NCI-H2029 treated with DMSO at 0.1 percent for 48 hours (cell line): ENCODE measurements at regions not wholly inside any gene's neighbourhood (a gene's known extent, or its start where the extent isn't known, plus 50 kb on each side); places are given as distances from the start of the nearest gene placed in this dataset.

Experiments used
- DNase-seq: peaks from one replicate; lab custom pipeline; 2025; lab: John Stamatoyannopoulos, UW

DNA sequence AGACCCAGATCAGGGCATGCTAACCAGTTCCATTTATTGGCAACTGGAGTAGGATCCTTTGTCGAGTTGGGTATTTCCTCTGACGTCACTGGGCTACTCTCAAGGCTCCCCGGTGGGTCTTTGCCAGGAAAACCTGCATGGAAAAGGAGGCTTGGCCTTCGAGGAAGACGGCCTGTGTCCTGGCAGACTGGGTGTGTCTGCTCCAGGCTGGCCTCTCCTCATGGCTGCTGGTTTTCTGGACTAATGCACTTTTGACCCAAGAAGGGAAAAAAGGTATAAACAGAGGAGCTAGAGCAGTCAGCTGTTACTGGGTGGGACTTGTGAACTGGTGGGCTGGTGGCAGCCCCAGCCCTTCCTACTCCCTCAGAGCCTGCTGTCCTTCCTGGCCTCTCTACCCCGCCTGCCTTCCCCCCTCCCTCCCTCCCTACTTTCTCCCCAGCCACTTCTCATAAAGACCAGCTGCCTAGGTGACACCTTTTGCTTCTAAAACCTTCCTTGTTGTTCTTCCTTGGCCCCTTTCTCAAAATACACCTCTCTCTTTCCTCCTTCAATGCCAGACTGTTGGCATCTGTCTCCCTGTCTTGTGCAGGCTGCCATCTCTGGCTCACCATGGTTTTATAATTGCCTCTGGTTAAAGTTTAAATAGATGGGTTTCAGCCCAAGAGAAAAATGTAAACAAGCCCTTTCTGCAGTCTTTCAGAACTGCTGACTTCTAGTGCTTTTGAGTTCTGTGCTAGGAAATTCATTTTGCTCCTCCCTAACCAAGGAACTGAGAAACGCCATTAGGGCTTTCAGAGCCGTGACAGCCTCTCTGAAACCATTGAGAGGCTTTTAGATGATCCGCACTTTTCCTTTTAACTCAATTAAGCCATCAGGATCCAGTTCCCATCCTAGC lies 101.8 kb upstream of the MKLN1 start:
- no peak for DNase-seq

DNA sequence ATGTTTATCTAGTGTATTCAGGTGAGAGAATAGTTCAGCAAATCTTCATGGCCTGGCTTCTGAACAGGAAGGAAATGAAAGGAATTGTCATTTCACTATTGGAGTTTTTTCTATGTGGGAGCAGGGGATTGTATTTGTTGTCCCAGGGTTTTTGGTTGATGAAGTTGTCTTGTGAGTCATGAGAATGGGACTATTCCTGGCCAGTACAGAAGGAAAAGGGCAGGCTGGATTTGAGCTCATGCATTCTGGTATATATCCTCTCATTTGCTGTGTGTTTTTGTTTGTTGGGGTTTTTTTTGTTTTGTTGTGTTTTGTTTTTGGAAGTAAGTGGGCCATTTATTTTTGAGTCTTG lies 101.2 kb upstream of the MKLN1 start:
- DNase-seq, result no peak

DNA sequence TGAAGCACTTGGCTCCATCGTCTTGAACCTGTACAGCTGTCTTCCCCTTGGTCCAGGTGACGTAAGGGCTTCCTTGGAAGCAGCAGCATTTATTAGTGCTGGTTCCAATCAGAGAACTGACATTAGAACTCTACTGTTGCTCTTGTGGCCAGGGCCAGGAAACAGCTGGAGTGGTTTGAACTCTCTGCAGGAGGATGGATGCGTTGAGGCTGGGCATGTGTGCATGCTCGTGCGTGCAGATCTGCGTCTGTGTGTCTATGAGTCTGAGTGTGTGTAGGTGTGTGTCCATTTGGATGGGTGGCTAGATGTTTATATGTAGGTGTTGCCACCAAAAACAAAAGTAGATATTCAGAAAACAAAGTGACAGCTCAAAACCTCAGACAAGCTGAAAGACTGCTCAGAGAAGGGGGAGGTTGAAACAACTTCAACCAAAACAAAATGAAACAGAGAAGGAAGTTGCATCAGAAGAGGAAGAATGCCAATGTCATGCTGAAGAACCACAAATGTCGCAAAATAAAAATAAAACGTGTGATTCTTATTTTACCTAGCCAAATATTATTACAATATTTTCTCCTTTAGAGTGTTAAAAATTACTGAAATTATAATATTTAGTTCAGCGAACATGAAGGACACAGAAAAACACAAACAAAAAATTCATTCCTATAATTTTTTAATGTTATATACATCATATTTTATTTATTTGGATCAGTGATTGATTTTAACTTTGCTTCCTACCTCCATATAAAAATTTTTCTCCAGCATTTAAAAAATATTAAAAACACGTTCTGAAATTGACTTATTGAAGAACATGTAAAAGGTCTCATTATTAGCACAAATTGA lies 96.1 kb upstream of the MKLN1 start:
- no peak for DNase-seq

DNA sequence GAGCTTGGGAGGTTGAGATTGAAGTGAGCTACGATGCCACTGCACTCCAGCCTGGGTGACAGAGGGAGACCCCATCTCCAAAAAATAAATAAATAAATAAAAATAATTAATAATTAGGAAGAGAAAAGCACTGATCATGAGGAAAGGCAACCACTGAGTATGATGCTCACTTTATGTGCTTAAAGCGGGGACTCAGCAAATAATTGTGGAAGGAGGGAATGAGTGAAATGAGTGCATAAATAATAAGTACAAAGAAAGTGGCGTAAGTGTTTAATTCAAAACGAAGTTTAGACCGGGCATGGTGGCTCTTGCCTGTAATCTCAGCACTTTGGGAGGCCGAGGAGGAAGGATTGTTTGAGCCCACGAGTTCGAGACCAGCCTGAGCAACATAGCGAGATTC lies 94.9 kb upstream of the MKLN1 start:
- DNase-seq, result no peak

DNA sequence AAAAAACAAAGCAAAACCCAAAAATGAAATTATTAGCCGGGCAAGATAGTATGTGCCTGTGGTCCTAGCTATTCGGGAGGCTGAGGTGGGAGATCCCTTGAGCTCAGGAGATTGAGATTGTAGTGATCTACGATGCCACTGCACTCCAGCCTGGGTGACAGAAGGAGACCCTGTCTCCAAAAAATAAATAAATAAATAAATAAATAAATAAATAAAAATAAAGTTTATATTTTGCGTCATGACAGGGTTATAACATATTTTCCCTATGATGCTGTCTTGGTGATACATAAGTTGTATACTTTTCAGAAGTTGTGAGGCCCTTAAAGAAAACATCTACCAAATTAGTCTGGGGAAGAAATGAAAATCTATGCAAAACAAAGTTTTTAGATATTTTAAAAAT lies 94.5 kb upstream of the MKLN1 start:
- DNase-seq, result no peak

DNA sequence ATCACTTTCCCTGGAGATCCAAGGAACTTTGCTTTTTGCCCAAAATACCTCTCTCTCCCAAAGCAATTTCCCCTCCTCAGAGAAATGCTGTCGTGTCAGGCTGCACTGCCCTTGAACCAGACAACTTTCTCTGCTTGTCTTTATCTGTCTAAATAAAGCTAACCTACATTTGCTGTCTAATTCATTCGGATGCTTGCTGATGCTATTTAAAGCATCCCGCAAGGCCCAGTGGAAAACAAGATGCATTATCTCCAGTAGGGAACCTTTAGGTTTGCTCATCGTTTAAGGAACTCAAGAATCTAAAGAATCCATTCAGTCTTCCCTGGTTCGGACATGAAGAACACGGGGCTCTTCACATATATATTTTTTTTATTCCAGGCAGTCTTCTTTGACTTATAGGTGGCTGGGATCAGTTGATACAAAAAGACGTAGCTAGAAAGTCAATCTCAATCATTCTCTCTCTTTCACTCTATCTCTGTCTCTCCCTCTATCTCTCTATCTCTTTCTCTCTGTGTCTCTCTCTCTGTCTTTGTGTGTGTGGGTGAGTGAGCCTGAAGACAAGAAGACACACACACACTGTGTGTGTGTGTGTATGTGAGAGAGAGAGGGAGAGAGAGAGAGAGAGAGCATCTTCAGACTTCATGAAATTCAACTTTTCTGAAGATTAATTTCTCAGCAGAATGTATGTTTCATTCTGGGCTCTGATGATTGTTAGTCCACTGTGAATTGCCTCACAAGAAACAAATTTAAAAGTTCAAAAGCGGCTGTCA lies 92.8 kb upstream of the MKLN1 start:
- DNase-seq, result no peak

DNA sequence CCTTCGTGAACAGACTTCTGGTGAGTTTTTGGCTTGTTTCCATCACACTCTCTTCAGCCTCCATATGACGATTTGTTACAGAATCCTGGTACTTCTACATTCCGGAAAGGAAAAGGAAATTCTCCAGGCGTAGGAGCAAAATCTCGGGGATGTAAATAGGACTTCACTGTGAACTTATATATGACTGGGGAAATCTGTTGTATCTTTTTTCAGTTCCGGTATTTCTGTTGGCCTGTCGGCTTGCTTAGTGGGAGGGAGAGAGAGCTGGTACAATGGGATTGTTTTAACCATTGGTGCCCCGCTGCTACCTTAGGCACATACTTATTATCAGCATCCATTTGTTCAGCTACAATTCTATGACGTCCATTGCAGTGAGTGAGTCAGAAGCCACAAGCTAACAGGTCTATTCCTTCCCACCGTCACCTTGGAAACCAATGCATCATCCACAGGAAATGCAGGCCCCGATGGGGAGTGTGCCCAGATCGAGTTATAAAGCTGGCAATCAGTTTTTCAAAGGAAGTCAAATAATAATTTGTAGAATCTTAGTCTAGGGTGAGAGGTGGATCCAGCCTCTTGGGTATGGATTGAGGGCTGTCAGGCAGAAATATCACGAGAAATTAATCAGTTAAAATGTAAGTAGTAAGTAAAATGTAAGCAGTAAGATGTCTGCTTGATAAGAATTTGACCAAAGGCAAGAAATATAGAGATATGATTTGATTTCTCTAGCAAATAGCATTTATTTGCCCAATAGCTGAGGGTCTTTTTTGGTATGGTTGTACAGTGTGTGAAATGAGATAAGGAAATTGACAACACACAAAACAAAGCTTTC lies 92.0 kb upstream of the MKLN1 start:
- DNase-seq, result no peak

DNA sequence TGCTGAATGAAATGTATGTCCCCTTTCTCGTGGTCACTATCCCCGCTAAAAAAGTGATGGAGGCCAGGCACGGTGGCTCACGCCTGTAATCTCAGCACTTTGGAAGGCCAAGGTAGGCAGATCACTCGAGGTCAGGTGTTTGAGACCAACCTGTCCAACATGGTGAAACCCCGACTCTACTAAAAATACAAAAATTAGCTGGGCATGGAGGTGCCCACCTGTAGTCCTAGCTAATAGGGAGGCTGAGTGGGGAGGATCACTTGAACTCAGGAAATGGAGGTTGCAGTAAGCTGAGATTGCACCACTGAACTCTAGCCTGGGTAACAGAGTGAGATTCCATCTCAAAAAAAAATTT lies 91.4 kb upstream of the MKLN1 start:
- no peak for DNase-seq

DNA sequence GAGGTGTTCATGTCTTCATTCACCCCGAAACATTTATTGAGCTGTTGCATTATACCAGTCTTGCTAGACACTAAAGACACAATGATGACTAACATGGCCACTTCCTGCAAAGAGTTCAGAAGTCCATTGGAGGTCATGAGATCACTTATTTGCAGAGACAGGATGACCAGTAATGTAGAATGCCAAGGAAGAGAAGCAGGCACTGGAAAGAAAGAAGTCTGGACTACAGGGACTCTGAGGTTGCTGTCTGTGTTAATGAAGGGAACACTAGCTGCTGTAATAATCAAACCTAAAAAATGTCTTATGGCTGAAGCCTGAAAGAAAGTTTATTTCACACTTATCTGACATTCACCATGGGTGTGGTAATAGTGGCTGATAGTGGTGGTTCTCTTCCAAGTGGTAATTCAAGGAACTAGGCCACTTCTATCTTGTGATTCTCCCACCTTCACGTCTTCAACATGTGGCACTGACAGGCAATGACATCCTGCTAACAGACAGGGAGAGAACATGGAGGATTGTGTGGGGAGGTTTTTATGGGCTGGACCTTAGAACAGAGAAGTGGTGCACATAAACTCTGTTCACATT lies 89.2 kb upstream of the MKLN1 start:
- DNase-seq, result no peak

DNA sequence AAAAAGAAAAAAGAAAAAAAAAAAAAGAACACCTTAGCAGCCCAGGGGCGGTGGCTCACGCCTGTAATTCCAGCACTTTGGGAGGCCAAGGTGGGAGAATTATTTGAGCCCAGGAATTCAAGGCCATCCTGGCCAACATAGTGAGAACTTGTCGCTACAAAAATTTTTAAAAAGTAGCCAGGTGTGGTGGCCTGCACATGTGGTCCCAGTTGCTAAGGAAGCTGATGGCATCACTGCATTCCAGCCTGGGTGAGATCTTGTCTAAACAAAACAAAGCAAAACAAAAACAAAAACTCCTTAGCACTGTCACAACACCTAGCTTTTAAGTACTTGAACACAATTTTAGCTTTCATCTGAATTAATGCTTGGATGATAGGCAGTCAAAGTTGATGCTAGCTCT lies 86.3 kb upstream of the MKLN1 start:
- no peak for DNase-seq

DNA sequence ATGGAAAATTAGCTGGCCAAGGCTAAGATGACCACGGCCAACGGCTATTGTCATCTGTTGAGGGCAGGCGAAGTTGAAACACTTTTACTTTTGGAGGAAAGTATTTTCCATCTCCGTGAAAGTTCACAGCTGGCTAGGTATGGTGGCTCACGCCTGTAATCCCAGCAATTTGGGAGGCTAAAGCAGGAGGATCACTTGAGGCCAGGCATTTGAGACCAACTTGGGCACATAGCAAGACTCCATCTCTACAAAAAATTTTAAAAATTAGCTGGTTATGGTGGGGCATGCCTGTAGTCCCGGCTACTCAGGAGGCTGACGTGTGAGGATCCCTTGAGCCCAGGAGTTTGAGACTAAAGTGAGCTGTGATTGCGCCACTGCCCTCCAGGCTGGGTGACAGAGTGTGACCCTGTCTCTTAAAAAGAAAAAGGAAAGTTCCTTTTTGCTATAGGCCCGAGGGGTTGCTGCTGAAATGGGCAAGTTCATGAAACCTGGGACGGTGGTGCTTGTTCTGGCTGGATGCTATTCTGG lies 85.5 kb upstream of the MKLN1 start:
- DNase-seq, result no peak

DNA sequence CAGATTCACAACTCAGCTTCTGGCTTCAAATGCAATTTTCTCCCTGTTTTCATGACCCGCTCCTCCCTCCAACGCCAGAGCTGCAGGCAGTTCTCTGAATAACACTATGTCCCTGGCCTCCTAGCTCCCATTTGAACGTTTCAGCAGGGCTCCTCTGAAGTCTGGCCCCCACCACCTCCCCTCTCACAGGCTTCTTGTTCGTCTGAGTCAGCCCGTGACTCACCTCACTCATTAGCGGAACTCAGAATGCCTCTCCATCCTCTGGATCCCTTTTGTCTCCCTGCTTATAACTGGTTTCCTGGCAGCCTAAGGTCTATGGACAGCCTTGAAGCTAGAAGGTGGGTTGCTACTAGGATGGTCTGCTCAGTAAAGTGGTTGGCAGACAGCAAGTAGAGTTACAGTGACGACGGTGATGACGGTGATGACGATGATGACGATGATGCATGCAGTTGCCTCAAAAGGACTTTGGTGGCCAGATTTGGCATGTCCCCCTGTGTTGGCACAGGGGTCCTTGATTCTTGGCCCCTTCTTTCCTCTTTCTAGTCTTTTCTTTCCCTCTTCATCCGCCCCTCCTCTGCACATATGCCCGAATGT lies 83.3 kb upstream of the MKLN1 start:
- no peak for DNase-seq

DNA sequence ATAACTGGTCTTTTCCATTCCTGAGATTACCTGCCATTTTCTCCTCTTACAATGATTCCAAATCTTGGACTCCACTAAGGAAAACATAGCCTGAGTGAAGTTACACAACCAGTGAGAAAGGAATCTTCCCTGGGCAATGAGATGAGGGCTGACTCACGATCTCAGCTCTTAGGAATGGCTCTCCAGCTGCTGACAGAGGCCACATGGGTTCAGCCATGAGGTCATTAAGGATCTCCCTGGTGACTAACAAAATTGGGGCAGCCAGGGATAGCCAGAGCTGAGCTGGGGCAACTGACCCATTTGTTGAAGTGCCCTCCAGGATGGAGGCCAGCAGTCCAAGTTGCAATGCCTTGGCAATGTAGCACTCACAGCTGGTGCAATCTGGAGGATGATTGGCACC lies 78.7 kb upstream of the MKLN1 start:
- no peak for DNase-seq

DNA sequence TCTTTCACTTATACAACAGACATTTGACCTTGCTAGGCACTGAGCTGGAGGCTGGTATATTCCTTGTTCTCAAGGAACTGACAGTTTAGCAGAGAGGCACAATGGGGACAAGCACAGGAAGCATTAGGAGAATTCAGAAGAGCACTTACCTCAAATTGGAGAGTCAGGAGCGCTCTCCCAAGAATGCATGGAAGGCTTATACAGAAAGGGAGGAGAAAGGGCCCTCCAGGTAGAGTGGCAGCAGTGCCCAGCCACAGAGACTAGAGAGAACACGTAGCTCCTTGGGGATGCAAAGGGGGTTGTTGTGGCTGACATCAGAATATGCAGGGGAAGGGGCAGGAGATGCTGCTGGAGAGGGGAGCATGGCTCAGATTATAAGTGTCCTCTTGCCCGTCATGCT lies 78.2 kb upstream of the MKLN1 start:
- no peak for DNase-seq

DNA sequence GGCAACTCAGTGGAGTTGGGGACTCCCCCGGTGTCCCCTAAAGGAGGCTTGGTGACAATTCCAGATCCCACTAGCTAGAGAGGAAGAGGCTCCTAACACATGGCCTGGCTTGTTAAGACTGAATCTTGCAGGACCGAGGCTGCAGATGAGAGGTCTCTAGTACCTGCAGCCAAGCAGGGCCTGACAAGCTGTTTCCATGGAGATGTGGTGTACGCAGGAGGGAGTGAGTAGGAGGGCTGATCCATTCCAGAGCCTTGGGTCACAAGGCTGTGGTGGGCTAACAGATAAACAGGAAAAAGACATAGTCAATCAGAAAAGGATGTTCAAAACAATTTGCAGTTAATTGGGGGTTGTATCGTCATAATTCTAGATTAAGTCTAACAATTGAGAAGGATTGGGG lies 77.3 kb upstream of the MKLN1 start:
- no peak for DNase-seq

DNA sequence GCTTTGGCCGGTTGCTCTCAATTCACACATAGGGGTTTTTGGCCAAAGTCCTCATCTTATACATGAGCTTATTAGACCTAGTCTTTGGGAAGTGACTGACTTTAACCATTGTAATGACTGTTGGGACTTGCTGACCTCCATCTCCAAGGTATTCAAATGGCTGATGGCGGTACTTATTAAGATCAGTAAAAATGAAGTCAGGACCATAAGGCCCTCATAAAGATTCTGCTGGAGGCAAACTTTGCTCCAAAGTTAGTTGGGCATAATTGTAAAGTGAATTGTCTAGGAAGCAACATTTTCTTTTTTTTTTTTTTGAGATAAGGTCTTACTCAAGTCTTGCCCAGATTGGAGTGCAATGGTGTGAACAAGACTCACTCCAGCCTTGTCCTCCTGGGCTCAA lies 76.3 kb upstream of the MKLN1 start:
- no peak for DNase-seq

DNA sequence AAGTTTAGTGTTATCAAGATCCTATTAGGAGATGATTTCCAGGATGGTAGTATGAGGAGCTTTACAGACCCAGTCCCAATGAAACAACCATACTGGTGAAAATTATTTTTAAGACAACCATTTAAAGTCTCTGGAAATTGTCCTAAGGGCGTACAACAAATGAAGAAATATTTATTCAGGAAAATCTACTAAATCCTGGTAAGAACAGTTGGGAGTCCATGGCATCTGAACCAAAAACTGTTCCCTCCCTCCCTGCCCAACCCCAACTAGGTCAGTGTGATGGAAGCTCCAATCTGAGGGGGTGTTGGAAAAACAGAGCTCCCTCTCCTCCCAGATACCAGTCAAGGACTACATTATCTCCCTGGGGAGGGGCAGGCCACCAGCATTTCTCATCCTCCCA lies 74.7 kb upstream of the MKLN1 start:
- DNase-seq, result no peak

DNA sequence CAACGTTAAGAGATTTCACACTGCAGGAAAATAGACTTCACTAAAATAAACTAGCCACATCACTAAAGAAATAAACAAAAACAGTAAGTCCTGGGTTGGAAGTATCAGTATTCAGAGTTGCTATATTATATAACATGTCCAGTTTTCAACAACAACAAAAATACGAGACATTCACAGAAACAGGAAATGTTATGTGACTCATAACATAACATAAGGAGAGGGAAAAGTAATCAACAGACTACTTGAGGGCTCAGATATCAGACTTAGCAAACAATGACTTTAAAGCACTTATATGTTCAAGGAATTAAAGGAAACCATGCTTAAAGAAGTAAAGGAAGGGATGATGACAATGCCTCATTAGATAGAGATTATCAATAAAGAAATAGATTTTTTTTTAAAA lies 73.5 kb upstream of the MKLN1 start:
- no peak for DNase-seq

DNA sequence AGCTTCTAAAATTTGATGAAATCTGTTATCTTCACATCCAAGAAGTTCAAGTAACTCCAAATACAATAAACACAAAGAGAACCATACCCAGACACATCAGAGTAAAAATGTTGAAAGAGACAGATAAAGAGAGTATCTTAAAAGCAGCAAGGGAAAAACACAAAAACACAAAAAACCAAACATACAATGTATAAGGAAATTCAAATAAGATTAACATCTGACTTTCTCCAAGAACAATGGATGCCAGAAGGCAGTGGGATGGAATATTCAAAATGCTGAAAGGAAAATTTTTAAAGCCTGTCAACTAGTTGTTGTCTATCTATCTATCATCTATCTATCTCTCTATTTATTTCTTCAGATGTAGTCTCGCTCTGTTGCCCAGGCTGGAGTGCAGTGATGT lies 72.4 kb upstream of the MKLN1 start:
- no peak for DNase-seq

DNA sequence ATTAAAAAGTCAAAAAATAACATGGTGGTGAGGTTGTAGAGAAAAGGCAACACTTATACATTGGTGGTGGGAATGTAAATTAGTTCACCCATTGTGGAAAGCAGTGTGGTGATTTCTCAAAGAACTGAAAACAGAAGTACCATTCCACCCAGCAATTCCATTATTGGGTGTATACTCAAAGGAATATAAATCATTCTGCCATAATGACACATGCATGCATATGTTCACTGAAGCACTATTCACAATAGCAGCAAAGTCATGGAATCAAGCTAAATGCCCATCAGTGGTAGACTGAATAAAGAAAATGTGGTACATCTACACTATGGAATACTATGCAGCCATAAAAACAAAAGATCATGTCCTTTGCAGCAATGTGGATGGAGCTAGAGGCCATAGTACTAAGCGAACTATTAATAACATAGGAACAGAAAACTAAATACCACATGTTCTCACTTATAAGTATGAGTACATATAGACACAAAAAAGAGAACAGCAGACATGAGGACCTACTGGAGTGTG lies 66.1 kb upstream of the MKLN1 start:
- no peak for DNase-seq

DNA sequence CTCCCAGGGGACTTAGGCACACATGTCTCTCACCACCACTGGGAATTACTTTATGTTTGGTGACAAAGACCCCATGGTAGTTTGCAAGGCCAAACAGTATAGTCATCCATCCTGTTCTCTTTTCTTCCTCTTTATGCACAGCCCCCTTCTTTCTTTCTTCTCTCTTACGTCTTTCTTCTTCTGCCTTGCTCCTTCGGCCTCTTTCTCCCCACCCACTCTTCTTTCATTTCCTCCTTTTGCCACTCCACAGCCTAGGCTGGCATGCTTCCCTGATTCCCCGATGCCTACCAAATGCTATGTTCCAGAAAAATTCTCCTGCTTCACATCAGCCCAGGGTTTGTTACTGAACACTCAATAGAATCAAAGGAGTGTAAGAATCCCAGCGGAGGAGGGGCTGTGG lies 62.4 kb upstream of the MKLN1 start:
- DNase-seq, result no peak
